Keratinocyte (primary cell): ENCODE measurements at regions not wholly inside any gene's neighbourhood (a gene's known extent, or its start where the extent isn't known, plus 50 kb on each side); places are given as distances from the start of the nearest gene placed in this dataset.

Experiments
- CTCF ChIP-seq, 3 experiments: IDR thresholded peaks in 1 of 3; conservative IDR thresholded peaks in 1 of 3; optimal IDR thresholded peaks in 1 of 3; 2 replicates in 2 of 3; 3 replicates in 1 of 3; pipeline versions ENCODE3 to v1.5.1; 2011; ENCODE audit warnings: low read length in 3 of 3, mild to moderate bottlenecking in 3 of 3, moderate library complexity in 2 of 3, control low read depth in 1 of 3, inconsistent platforms in 1 of 3; ENCODE audit not compliant: insufficient read depth in 2 of 3; ENCODE audit errors: extremely low read depth in 1 of 3
- EZH2 ChIP-seq: IDR thresholded peaks from one replicate; pipeline ENCODE4 v1.6.1; 2012; ENCODE audit warnings: inconsistent platforms, mild to moderate bottlenecking, low read length, moderate library complexity

- TF ChIP-seq CTCF (optimal IDR thresholded peaks at IDR 0.05 in 1 of 3, IDR thresholded peaks at IDR 0.05 in 1 of 3, conservative IDR thresholded peaks at IDR 0.05 in 1 of 3; ENCODE audit: extremely low read depth in 1 of 3, insufficient read depth in 2 of 3, low read length in 3 of 3), result no peak
- TF ChIP-seq EZH2, result no peak
These were observed 115.6 kb downstream of the POU4F1 start for GRCh38 chr13:78487707-78488106.
